ENCODE measurements at regions not wholly inside any gene's neighbourhood (a gene's known extent, or its start where the extent isn't known, plus 50 kb on each side); places are given as distances from the start of the nearest gene placed in this dataset.

GRCh38 chr11:11044137-11044855 lies 186.4 kb upstream of the ZBED5 start:
- DNase-seq (ENCODE audit: low read depth in 2 of 2): no peak

GRCh38 chr11:11043721-11044120 lies 185.9 kb upstream of the ZBED5 start:
- DNase-seq (ENCODE audit: low read depth in 2 of 2): no peak

- no peak for DNase-seq (ENCODE audit: low read depth in 2 of 2)
Observed at GRCh38 chr11:11039208-11039965, 181.5 kb upstream of the ZBED5 start.

GRCh38 chr11:11038782-11039181 lies 180.9 kb upstream of the ZBED5 start:
- DNase-seq (ENCODE audit: low read depth in 2 of 2): no peak

GRCh38 chr11:11038352-11038751 lies 180.5 kb upstream of the ZBED5 start:
- DNase-seq (ENCODE audit: low read depth in 2 of 2): no peak

GRCh38 chr11:11036848-11037732 lies 179.2 kb upstream of the ZBED5 start:
- no peak for DNase-seq (ENCODE audit: low read depth in 2 of 2)

GRCh38 chr11:11036185-11036847 lies 178.5 kb upstream of the ZBED5 start:
- no peak for DNase-seq (ENCODE audit: low read depth in 2 of 2)

GRCh38 chr11:11035331-11035730 lies 177.5 kb upstream of the ZBED5 start:
- DNase-seq (ENCODE audit: low read depth in 2 of 2): no peak

- no peak for DNase-seq (ENCODE audit: low read depth in 2 of 2)
Observed at GRCh38 chr11:11034476-11034875, 176.6 kb upstream of the ZBED5 start.

GRCh38 chr11:11032066-11032465 lies 174.2 kb upstream of the ZBED5 start:
- no peak for DNase-seq (ENCODE audit: low read depth in 2 of 2)

- DNase-seq (ENCODE audit: low read depth in 2 of 2): no peak
Observed at GRCh38 chr11:11029027-11029426, 171.2 kb upstream of the ZBED5 start.

- peak; percentile 33 to 49 for DNase-seq (ENCODE audit: low read depth in 2 of 2)
Observed at GRCh38 chr11:11028017-11028692, 170.3 kb upstream of the ZBED5 start.

GRCh38 chr11:11027288-11027687 lies 169.4 kb upstream of the ZBED5 start:
- no peak for DNase-seq (ENCODE audit: low read depth in 2 of 2)

GRCh38 chr11:11025087-11025486 lies 167.2 kb upstream of the ZBED5 start:
- DNase-seq (ENCODE audit: low read depth in 2 of 2): no peak

GRCh38 chr11:11022125-11022730 lies 164.4 kb upstream of the ZBED5 start:
- no peak for DNase-seq (ENCODE audit: low read depth in 2 of 2)

- DNase-seq (ENCODE audit: low read depth in 2 of 2): no peak
Observed at GRCh38 chr11:11021563-11021962, 163.7 kb upstream of the ZBED5 start.

- DNase-seq (ENCODE audit: low read depth in 2 of 2): no peak
Observed at GRCh38 chr11:11020747-11021149, 162.9 kb upstream of the ZBED5 start.

- no peak for DNase-seq (ENCODE audit: low read depth in 2 of 2)
Observed at GRCh38 chr11:11020219-11020726, 162.4 kb upstream of the ZBED5 start.

GRCh38 chr11:11016943-11017342 lies 159.1 kb upstream of the ZBED5 start:
- no peak for DNase-seq (ENCODE audit: low read depth in 2 of 2)

GRCh38 chr11:11016068-11016467 lies 158.2 kb upstream of the ZBED5 start:
- DNase-seq (ENCODE audit: low read depth in 2 of 2): no peak

- no peak for DNase-seq (ENCODE audit: low read depth in 2 of 2)
Observed at GRCh38 chr11:11011617-11012016, 153.8 kb upstream of the ZBED5 start.

All from stimulated activated CD8-positive, alpha-beta memory T cell treated with anti-CD3 and anti-CD28 coated beads, Interleukin-15, amount 100 ng/mL, for 48 hours (primary cell).